HG02870 (cell line): ENCODE measurements at regions not wholly inside any gene's neighbourhood (a gene's known extent, or its start where the extent isn't known, plus 50 kb on each side); places are given as distances from the start of the nearest gene placed in this dataset.
A peak's percentile ranks its signal among the peaks of the same experiment; 100 is the strongest.

ENCODE experiments used
- ATAC-seq: cut with Tn5 transposase; IDR thresholded peaks from one replicate; pipeline ENCODE4 v1.9.1; 2021; ENCODE audit warnings: mild to moderate bottlenecking, moderate library complexity; ENCODE audit not compliant: unreplicated experiment

GRCh38 chr1:83109692-83110091 lies 889.2 kb downstream of the TTLL7 start:
- ATAC-seq, result peak; percentile 55

GRCh38 chr1:83104558-83104957 lies 894.4 kb downstream of the TTLL7 start:
- no peak for ATAC-seq

GRCh38 chr1:83103341-83103740 lies 895.6 kb downstream of the TTLL7 start:
- no peak for ATAC-seq

GRCh38 chr1:83102630-83103071 lies 896.3 kb downstream of the TTLL7 start:
- ATAC-seq, result no peak

GRCh38 chr1:83101406-83101805 lies 897.5 kb downstream of the TTLL7 start:
- ATAC-seq, result no peak

- ATAC-seq, result no peak
Measured at GRCh38 chr1:83100133-83100532, 898.8 kb downstream of the TTLL7 start.

- no peak for ATAC-seq
Measured at GRCh38 chr1:83098791-83099190, 900.1 kb downstream of the TTLL7 start.

- ATAC-seq, result no peak
Measured at GRCh38 chr1:83098131-83098530, 900.8 kb downstream of the TTLL7 start.

- no peak for ATAC-seq
Measured at GRCh38 chr1:83097715-83098114, 901.2 kb downstream of the TTLL7 start.

GRCh38 chr1:83095570-83095969 lies 903.4 kb downstream of the TTLL7 start:
- ATAC-seq, result no peak

- ATAC-seq, result no peak
Measured at GRCh38 chr1:83090195-83090594, 908.7 kb downstream of the TTLL7 start.

GRCh38 chr1:83087851-83088250 lies 911.1 kb downstream of the TTLL7 start:
- ATAC-seq, result no peak

GRCh38 chr1:83086986-83087512 lies 911.9 kb downstream of the TTLL7 start:
- ATAC-seq, result no peak

GRCh38 chr1:83086346-83086745 lies 912.6 kb downstream of the TTLL7 start:
- ATAC-seq, result no peak

- ATAC-seq, result no peak
Measured at GRCh38 chr1:83083589-83084224, 915.2 kb downstream of the TTLL7 start.

- ATAC-seq, result no peak
Measured at GRCh38 chr1:83077411-83077810, 921.5 kb downstream of the TTLL7 start.

GRCh38 chr1:83075107-83075506 lies 923.8 kb downstream of the TTLL7 start:
- no peak for ATAC-seq

- no peak for ATAC-seq
Measured at GRCh38 chr1:83067954-83068353, 931.0 kb downstream of the TTLL7 start.

GRCh38 chr1:83065952-83066727 lies 932.8 kb downstream of the TTLL7 start:
- no peak for ATAC-seq

GRCh38 chr1:83064589-83065242 lies 934.2 kb downstream of the TTLL7 start:
- no peak for ATAC-seq

- no peak for ATAC-seq
Measured at GRCh38 chr1:83060651-83061390, 938.1 kb downstream of the TTLL7 start.
